ENCODE measurements at regions not wholly inside any gene's neighbourhood (a gene's known extent, or its start where the extent isn't known, plus 50 kb on each side); places are given as distances from the start of the nearest gene placed in this dataset.

DNA sequence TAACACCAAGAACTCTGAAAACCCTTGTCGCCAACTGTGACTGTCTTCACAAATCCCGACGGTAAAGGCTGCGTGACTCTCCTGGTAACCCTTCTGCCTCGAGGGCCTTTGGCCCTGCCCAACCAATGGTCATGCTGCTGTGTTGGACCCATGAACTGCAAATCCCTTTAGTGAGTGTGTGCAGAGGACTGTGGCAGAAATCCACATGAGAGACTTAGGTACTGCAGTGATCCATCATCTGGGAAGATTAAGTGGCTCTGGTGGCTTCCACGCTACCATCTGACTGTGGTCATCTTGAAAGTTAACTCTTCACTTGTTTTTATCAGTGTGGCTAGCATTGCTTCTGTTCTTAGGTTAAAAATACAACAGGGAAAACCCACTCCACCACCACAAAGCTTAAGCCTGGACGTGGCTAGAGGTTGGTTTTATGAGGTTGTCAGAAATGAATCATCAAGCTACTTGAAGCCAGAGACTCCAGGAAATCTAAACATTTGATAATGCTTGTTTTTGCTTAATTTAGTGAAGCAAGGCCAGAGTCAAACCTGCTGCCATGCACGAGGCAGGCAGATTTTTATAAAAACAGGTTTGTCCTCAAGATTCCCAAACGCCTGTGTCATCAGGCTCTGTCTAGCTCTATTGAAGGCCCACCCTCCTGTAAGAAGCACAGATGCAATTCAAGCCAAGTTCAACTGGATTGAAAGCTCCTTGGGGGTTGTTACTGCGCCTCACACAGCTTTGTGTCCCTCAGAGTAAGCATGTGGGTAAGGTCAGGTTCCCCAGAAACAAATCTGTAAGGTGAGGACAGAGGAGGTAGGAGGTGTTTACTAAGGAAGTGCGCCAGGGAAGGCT lies 52.7 kb upstream of the ERCC6L2 start (continued):
- TF ChIP-seq CTCF (conservative IDR thresholded peaks at IDR 0.05; ENCODE audit: low read depth, low read length) = no peak

DNA sequence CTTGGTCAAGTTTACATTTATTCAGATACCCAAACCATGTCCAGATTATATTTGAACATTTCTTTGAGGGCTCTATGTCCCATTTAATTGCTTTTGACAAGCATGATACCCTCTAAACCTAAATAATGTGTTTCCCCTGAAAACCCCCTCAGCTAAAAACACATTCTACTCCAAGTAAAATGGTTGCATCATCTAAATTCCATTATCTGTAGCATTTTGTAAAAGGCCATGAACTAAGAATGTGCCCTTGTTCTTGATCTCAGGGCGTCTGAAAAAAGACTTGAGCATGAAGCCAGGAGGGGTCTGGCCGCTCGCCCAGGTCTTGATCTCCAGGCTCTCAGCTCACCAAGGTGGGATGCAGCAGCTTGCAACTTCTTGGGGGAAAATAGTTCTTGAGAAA lies 53.5 kb upstream of the ERCC6L2 start:
- no CpG with 5 or more reads among the region's 3 CpGs for WGBS, 2 experiments (ENCODE audit: extremely low coverage in 2 of 2, insufficient read length in 1 of 2)
- no TSS peak for BruUV-seq (replicated peaks)
- H4K5ac ChIP-seq (ENCODE audit: low read depth, low read length) = peak overlapping the region; percentile 65
- no peaks in the 10 kb centered on the region for H3K36me3 ChIP-seq (ENCODE audit: control insufficient read depth, insufficient read depth, low read length)
- H3K4me2 ChIP-seq (ENCODE audit: low read depth, low read length) = no peak overlapping the region
- H2AFZ ChIP-seq (replicated peaks; ENCODE audit: low read length, poor library complexity) = no peak overlapping the region
- ChIA-PET CTCF (no interaction called here), POLR2A (ENCODE audit: unreplicated experiment) (no interaction called here)
- H2AK9ac ChIP-seq (replicated peaks; ENCODE audit: low read depth, low read length, poor library complexity) = no peak overlapping the region
- H4K91ac ChIP-seq (ENCODE audit: insufficient read depth, low read depth, low read length) = peak overlapping the region; percentile 41; the same call in 1 of the 2 replicates
- peak overlapping the region; percentile 5 to 10; a peak in 2 of 4 replicates for H4K8ac ChIP-seq (ENCODE audit: low read depth in 2 of 2, low read length in 2 of 2)
- H3K4me3 ChIP-seq (ENCODE audit: insufficient read depth, low read depth, low read length) = no peak overlapping the region
- in situ Hi-C loops (cut with MboI; ENCODE audit: low sequenced_read_pairs) = no loop called here
- intact Hi-C loops (cut with micrococcal nuclease) = no loop called here
- H3K27ac ChIP-seq (ENCODE audit: insufficient read depth, low read length) = peak overlapping the region; percentile 83; the same call in 1 of the 2 replicates
- H3K23ac ChIP-seq (ENCODE audit: low read depth, low read length) = no peak overlapping the region
- peaks cover 13% of the 10 kb centered on the region for H3K4me1 ChIP-seq (ENCODE audit: control insufficient read depth, insufficient read depth, low read length)
- no peak overlapping the region for H3K56ac ChIP-seq (ENCODE audit: extremely low read depth, insufficient read depth, low read length)
- H3K9me1 ChIP-seq (ENCODE audit: insufficient read depth, low read length) = peaks cover 8% of the 10 kb centered on the region; the same call in 1 of the 2 replicates
- H2AK5ac ChIP-seq (ENCODE audit: low read depth, low read length) = no peak overlapping the region; the same call in 1 of the 2 replicates
- DNase-seq (no peak), ATAC-seq (ENCODE audit: low read depth) (no peak)
- H2BK120ac ChIP-seq (ENCODE audit: low read depth, low read length) = peak overlapping the region; percentile 66; the same call in 1 of the 2 replicates
- H2BK5ac ChIP-seq (ENCODE audit: low read depth, low read length, poor library complexity, severe bottlenecking) = no peak overlapping the region
- dilution Hi-C loops (cut with HindIII; ENCODE audit: low sequenced_read_pairs, unreplicated experiment) = no loop called here
- H3K14ac ChIP-seq (replicated peaks; ENCODE audit: low read depth, low read length) = peak overlapping the region; percentile 37; the same call in 1 of the 2 replicates
- 0 out of 2 replicates have a peak overlapping the region, but pooled peaks have one; percentile 66 for H2BK20ac ChIP-seq (ENCODE audit: low read depth, low read length)
- no peaks in the 10 kb centered on the region for H3K79me1 ChIP-seq (ENCODE audit: low read depth in 1 of 2, low read length in 2 of 2)
- peaks cover 7% of the 10 kb centered on the region; the same call in 1 of the 2 replicates for H4K20me1 ChIP-seq (ENCODE audit: insufficient read depth, low read length)
- H2BK15ac ChIP-seq (ENCODE audit: low read depth, low read length) = peak overlapping the region; percentile 46; the same call in 1 of the 3 replicates
- H3K4ac ChIP-seq (ENCODE audit: low read depth, low read length) = peak overlapping the region; percentile 81
- TF ChIP-seq RCOR1 (IDR thresholded peaks at IDR 0.05; ENCODE audit: insufficient replicate concordance, low read length) = no peak
- no peak for TF ChIP-seq USF2 (IDR thresholded peaks at IDR 0.05; ENCODE audit: low read depth, low read length)
- TF ChIP-seq CEBPB (IDR thresholded peaks at IDR 0.05; ENCODE audit: low read depth, low read length) = peak; percentile 66
- H3K9me3 ChIP-seq (ENCODE audit: control insufficient read depth, insufficient read depth, low read length) = no peaks in the 10 kb centered on the region
- no peak overlapping the region for H3K9ac ChIP-seq (ENCODE audit: low read depth, low read length)
- H3K27me3 ChIP-seq (ENCODE audit: control insufficient read depth, insufficient read depth, low read length) = peaks cover 3% of the 10 kb centered on the region; the same call in 1 of the 2 replicates
- peak overlapping the region; percentile 77 for H3K18ac ChIP-seq (ENCODE audit: low read depth, low read length)
